RPMI7951 (cell line): ENCODE measurements at regions not wholly inside any gene's neighbourhood (a gene's known extent, or its start where the extent isn't known, plus 50 kb on each side); places are given as distances from the start of the nearest gene placed in this dataset.
A peak's percentile ranks its signal among the peaks of the same experiment; 100 is the strongest.

ENCODE experiments used
- DNase-seq: peaks from one replicate; pipeline ENCODE4 v3.0.0-alpha.2; 2012; ENCODE audit warnings: low read depth

DNA sequence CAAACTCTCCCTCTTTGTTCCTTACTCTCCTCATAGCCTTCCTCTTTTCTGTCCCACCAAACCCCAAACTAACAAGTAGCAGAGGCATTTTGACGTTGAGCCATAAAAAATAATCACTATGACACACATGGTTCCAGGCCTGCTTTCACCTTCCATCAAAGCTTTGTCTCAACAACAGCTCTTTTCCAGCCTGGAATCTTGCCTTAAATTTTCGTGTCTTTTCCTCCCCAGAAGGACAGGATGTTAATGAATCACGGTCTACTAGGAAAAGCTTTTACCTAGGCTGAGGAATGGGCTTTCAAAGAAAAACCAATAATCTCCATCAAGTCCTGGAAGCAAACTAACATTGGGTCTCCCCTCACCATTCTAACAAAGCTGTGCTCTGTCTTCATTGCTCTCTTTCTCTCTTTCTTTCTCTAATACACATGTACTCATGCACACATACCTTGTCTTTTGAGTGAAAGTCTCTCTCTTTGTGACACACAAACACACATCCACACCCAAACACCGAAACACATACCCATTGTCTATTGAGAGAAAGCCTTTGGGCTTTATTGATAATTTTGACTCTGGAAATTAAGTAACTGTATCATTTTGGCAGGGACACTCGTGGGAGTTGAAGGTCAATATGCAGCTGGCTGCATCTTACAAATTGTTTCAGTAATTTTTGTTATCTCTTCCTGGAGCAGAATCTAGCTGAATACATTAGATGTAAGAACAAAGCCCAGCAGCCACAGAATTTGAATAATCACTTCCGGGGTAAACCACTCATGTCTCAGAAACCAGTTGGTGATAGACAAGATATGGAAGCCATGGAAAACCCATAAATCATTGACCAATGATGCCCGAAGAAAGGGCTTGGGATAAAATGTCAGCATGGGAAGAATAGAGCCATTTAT is 107.4 kb upstream of the SLC4A7 start:
- DNase-seq = peak; percentile 43

DNA sequence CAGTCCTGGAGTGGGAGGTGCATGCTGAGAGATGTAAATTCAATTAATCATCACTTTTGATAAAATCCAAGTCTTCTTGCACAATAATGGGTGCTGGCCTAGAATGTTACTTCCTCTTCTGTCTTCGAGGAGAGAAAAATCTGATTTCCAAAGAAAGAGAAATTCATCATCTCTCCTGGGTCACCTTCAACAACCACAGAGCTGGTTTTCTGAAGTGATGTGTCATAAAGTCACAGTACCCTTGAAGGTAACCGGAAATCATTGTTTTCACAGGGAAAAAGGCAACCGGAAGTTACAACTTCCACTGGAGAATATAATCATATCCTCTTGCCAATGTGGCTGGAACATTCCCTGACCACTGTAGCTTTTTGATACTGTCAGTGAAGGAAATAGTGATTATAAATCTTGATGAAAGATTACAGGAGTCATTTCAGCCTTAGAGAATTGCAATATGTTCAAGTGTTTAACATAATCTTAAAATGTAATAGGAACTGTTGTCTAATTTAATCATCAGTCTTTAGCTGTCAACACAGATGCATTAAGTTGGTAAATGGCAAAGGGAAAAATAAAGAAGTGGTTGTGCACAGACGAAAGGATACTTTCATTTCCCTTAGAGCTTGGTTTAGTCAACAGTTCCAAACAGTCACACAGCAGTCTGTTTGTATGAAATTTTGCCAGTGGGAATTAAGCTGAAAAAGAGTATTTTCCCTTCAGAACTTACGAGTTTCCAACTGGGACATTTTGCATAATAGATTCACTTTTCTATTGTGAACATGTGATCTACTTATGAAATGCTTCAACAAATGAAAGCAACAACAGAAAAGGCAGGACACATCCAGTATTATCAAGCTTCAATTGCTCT is 106.5 kb upstream of the SLC4A7 start:
- DNase-seq = peak; percentile 70

DNA sequence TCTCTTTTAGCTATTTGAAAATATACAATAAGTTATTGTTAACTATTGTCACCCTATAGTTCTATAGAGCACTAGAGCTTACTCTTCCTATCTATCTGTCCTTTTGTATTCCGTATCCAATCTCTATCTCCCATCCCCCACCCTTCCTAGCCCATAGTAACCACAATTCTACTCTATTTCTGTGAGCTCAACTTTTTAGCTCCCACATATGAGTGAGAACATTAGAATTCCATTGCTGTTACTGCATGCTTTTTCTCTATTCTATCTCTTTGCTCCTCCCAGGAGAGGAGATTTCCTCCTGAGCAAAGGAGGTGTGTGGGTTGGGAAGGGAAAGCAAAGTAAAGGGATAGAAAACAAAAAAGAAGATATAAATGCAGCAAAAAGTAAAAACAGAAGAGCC is 105.6 kb upstream of the SLC4A7 start:
- no peak for DNase-seq

- DNase-seq = no peak
Observed at GRCh38 chr3:27585429-27585828, 101.2 kb upstream of the SLC4A7 start.

DNA sequence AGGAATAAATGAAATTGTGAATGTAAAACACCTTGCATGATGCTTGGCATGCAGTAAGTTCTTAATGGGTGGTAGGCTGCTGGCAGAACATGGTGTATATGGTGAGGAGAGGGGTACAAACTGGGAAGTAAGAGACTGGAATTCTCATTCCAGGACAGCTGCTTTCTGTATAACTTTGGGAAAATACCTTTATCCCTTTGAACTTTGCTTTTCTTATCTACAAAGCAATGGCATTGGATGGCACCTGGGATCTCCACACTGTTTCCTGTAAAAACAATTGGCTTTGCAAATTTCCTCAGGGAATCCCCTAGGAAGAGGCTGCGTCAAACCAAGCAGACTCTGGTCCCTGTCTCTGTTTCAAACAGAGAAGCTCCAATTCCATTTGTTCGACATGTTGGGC is 100.7 kb upstream of the SLC4A7 start:
- no peak for DNase-seq

DNA sequence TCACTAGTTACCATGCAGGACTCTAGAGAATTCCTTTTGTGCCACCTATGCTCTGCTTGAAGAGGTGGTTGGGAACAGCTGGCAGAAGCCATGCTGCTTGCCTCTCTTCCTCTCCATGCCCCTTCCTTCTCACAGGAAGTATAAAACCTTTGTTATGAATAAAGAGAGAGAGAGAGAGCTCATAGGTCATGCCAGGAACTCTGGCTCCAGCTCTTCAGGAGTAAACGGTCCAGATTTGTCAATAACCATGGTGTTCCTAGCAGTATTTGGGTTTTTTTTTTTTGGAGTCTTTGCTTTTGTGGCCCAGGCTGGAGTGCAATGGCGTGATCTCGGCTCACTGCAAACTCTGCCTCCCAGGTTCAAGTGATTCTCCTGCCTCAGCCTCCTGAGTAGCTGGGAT is 97.7 kb upstream of the SLC4A7 start:
- DNase-seq = no peak

DNA sequence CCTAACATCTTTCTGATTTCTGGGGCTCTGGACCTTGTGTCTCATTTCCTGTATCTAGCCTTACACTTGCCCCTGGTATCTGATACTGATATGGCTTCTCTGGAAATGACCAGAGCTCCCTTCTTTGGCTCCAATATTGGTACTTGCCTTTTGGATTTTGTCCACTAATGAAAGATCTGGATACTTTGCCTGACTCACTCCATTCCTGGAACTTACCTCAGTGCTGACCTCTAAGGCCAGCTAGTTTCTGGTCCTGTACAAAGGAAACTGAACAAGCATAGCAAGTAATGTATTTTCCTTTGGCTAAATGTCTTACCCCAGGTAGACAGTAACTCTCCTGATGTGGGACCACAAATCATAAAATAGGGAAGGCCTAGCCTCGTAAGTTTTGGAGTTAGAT is 93.8 kb upstream of the SLC4A7 start:
- no peak for DNase-seq

- no peak for DNase-seq
Observed at GRCh38 chr3:27577504-27577903, 93.3 kb upstream of the SLC4A7 start.

GRCh38 chr3:27576171-27576570 is 92.0 kb upstream of the SLC4A7 start:
- DNase-seq = no peak

DNA sequence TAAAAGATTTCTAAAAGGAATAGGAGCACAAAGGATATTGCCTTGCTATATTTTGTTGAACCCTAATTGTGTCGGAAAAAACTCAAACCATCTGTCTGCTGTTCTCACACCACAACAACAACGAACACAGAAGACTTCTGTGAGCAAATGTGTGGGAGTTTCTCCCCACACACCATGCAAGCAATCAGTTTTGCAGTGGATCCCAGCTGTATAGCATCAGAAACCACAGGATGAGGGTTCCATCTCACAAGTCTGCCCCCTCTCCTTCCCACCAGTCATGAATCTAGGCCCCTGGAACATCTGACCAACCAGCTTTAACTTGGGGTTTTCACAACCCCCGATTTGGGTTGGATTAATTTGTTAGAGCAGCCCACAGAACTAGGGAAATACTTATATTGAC is 91.3 kb upstream of the SLC4A7 start:
- no peak for DNase-seq

GRCh38 chr3:27574438-27574795 is 90.2 kb upstream of the SLC4A7 start:
- no peak for DNase-seq

DNA sequence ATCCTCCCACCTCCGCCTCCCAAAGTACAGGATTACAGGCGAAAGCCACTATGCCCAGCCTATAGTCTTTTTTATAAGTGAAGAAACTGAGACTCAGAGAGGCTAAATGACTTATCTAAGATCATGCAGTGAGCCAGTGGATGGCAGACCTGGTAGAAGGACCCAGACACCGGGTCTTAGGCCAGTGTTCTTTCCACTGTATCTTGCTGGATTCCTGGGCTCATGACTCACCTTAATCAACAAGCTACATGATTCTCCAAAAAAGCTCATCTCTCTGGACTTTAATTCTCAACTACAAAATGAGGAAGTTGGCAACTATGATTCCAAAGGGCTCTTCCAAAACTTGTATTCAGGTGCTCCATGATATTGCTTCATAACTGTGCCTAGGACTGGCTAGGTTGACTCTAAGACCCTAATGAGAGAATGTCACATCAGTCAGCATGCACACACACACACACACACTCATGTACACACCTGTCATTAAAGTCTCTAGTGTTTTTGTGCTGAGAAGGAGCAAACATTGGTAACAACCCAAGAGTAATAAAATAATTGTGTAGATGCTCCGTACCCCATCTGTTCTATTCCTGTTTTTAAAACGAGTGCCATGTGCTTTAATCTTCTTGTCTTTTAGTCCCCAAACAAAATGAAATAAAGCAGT is 89.7 kb upstream of the SLC4A7 start:
- no peak for DNase-seq

GRCh38 chr3:27573138-27573537 is 89.0 kb upstream of the SLC4A7 start:
- no peak for DNase-seq

DNA sequence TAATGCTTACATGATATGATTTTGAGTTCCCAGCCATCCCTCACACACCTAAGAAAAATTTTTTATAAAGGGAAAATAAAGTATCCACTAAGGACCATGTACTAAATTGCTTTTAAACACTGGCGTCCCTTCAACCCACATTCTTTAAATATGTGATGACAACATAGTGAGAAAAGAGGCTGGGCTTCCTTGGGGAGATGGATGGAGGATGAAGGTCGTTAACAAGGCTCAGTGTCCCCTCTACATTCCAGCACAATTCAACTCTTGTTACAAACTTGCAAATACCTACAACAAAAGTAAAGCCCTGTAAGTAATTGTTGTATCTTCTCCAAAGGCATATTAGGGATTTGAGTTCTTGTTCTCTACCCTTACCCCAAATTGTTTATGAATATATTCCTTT is 87.2 kb upstream of the SLC4A7 start:
- DNase-seq = no peak

- peak; percentile 59 for DNase-seq
Observed at GRCh38 chr3:27570421-27571106, 86.4 kb upstream of the SLC4A7 start.

GRCh38 chr3:27568393-27568792 is 84.2 kb upstream of the SLC4A7 start:
- peak; percentile 92 for DNase-seq

GRCh38 chr3:27567251-27567650 is 83.1 kb upstream of the SLC4A7 start:
- no peak for DNase-seq

GRCh38 chr3:27565201-27565852 is 81.1 kb upstream of the SLC4A7 start:
- no peak for DNase-seq

- no peak for DNase-seq
Observed at GRCh38 chr3:27561576-27561975, 77.4 kb upstream of the SLC4A7 start.

GRCh38 chr3:27560484-27561056 is 76.4 kb upstream of the SLC4A7 start:
- no peak for DNase-seq

- peak; percentile 82 for DNase-seq
Observed at GRCh38 chr3:27559835-27560234, 75.7 kb upstream of the SLC4A7 start.
